HG03457 (cell line): ENCODE measurements at regions not wholly inside any gene's neighbourhood (a gene's known extent, or its start where the extent isn't known, plus 50 kb on each side); places are given as distances from the start of the nearest gene placed in this dataset.
"Not testable (repeated sequence)": the region's sequence is repeated elsewhere in the genome, so short reads cannot be mapped to it uniquely, and the experiment has no call there.

Source experiments
- ATAC-seq: cut with Tn5 transposase; IDR thresholded peaks from one replicate; pipeline ENCODE4 v1.9.1; 2021; ENCODE audit warnings: moderate number of reproducible peaks; ENCODE audit not compliant: unreplicated experiment

DNA sequence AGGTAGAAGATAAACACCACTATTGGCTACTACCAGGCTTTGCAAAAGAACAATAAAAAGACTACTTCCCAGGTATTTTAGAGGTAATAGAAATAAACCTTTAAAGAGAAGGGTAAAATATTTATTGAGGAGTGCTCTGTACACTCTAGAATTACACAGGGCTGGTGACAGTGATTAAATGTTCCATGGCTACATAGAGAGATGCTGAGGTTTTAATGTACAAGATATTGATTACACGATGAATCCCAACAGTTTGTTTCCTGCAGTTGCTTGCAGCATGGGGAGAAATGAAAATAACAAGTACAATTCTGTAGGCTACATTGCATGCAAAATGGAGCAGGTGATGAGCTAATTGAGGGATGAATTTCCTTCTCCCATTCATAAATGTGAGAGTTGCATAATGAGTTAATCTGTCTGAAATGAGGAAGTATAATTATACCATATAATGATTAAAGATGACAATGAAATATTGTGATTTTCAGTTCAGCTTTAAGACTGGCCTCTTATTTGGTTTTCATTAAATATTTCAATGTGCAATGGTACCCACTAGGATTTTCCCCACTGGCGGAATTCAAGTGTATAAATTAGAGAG lies 266.1 kb downstream of the SOCS6 start:
- no peak for ATAC-seq

DNA sequence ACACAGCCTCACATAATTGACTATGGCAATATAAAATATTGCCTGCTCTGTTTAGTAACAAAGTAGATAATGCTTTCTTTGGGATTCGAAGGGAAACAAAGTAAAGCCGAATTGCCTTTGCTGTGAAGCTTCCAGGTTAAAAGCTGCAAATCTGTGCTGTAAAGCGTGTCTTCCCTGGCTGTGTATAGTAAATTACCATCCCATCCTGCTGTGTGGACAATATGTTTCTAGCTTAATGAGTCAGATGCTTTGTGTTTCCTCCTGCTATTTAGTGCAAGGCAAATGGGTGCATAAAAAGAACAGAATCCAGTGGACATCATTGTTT lies 265.1 kb downstream of the SOCS6 start:
- no peak for ATAC-seq

DNA sequence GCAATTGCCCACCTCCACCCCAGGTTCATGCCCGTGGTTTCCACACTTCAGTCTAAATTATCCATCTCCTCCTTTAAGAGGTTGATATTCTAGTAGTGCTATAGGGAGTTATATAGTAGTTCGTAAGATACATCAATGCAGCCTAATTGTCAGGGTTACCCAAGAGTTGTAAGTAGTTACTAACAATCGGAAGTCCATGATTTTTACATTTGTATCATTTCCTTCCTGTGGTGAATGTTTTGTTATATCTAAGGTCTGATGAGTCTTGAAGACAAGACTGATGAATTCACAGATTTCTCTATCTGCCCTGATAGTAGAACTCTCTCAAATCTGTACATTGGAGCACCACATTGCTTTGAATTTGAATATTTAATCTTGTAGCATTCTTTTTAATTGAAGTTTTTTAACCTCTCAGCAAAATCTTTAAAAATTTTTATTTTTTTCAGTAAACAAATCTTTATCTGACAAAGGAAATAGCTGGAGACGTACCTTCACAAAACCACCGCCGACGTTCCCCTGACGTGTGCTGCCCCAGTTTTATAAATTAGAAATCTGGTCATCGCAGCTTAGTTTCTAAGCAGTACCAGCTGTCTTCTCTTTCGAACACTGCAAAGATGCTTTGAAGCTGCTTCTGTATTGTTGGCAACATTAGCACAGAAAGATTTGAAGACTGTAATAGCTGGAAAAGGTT lies 264.5 kb downstream of the SOCS6 start:
- no peak for ATAC-seq

DNA sequence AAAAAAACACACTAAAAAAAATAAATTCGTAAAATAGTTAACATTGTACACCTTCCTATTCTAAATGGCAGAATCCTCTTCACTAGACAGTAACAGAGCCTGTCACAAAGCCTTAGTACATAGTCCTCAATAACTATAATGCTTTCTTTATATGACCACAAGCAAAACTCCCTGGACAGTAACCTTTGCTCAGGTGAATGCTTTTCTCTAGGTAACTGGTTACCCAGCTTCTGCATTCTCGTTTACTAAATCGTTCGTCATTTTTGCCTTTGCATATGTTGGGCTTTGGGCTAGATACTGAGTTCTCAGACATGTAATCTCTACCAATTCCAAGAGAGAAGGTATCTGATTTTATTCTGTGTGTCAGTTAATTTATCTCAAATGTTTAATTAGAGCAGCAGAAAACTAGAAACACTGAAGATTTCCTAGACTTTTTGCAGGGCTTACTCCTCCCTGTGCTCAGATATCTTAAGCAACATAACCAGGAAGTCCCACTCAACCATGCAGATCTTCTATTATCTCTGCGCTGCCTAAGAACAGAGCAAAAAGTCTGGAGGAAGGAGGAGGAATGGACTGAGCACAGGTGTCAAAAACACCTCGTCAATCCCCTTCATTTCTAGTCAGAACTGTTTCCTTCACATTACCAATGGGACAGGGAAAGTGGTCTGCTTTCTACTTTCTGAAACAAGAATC lies 247.7 kb downstream of the SOCS6 start:
- no peak for ATAC-seq

DNA sequence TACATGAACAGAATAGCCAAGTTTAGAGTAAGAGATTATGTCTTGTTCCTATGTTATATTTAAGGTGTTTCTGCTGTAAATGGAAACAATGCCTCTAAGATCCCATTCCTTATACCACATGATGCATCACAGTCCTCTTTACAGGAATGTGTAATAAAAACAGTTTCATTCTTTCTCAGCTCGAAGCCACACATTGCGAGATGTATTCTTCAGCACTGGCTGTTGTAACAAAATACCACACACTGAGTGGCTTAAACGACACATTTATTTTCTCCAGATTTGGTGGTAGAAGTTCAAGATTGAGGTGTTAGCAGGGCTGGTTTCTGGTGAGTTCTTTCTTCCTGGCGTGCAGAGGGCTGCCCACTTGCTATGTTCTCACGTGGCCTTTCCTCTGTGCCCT lies 246.2 kb downstream of the SOCS6 start:
- ATAC-seq = no peak

DNA sequence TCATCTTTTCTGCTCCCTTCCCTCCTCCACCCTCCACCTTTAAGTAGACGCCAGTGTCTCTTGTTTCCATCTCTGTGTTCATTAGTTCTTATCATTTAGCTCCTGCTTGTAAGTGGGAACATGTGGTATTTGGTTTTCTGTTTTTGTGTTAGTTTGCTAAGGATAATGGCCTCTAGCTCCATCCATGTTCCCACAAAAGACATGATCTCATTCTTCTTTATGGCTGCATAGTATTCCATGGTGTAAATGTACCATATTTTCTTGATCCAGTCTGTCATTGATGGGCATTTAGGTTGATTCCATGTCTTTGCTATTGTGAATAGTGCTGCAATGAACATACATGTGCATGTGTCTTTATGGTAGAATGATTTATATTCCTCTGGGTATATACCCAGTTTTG lies 236.5 kb downstream of the SOCS6 start:
- not testable (repeated sequence) for ATAC-seq

DNA sequence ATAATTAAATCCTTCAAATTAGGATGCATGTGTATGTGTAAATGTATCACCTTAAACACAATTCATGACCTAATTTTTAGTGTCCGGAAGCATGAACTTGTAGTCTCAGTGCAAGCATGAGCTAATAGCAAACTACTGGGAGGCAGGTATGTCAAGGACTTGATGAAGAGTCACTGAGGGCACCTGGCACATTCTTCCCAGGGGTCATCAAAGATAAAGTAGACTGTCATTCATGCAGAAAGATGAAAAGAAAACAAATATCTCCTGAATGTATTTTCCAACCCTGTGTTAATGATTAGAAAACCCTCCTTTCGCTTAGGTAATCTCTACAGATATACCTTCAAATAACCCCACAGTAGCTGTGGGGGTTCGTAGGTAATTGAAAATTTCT lies 234.9 kb downstream of the SOCS6 start:
- no peak for ATAC-seq

DNA sequence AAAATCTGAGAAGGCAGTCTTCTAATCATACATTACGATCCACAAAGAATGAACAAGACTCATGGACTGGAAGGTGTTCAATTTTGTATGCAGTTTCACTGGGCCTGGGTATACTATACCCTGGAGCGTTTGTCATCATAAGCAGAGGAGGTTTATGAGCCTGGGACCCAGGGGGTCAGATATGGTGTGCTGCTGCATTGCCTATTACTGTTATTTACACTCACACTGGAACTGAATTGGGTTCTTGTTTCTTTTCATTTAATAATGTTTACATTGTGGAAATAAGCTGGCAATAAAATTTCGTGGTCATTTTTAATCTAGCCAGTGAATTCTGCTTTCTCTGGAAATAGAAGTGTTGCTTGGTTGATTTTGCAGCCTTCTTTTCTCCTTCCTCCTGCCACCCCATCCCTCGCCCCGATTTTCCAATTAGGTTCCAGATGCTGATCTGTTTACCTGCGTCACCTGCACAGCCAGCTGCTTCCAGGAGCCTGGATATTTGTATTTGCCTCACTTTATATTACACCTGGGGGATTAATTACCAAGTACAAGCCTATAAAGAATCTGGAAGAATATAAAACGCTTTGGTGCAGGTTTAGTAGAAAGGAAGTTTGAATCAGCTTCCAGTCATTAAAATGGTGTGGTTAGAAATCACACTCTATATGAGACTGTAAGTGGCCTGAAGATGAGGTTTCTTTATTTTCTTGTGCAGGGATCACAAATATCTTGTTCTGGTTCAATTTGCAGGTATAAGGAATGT lies 234.4 kb downstream of the SOCS6 start:
- ATAC-seq = no peak

DNA sequence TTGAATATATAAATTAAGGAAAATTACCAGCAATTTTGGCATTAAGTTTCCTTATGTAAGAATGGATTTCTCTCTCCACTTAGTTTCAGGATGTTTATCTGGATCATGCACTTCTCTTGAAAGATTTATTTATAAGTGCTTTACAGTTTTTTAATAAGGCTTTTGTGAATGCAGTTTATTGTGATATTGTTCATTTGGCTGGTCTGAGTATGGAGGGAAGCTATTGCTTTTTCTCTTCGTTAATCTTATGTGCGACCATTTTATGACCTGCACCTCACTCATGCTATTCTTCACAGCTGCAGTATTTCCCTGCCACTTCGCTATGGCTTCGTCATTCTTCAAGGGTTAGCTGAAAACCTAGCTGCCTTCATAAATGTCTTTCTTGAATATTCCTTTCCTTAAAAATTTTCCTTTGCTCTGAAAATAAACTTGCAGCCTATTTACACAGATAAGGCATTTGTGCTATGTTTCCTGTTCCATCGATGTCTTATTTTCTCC lies 233.4 kb downstream of the SOCS6 start:
- ATAC-seq = no peak

DNA sequence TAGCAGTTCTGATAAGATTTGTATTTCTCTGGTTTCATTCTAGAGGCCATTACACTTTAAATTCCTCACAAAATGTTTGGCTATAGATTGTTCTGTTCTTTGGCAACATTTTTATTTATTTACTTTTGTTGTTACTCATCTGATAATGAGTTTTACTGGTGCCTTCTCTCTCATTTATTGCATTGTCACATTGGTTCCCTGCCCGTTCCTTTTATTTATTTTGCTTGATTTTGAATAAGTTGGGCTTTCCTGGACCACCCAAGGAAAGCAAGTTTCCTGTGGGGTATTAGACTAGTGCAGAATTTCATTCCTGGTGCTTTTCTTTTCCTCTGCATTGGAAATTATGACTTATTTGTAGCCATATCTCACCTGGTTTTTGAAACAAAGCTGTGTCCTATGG lies 232.0 kb downstream of the SOCS6 start:
- no peak for ATAC-seq

DNA sequence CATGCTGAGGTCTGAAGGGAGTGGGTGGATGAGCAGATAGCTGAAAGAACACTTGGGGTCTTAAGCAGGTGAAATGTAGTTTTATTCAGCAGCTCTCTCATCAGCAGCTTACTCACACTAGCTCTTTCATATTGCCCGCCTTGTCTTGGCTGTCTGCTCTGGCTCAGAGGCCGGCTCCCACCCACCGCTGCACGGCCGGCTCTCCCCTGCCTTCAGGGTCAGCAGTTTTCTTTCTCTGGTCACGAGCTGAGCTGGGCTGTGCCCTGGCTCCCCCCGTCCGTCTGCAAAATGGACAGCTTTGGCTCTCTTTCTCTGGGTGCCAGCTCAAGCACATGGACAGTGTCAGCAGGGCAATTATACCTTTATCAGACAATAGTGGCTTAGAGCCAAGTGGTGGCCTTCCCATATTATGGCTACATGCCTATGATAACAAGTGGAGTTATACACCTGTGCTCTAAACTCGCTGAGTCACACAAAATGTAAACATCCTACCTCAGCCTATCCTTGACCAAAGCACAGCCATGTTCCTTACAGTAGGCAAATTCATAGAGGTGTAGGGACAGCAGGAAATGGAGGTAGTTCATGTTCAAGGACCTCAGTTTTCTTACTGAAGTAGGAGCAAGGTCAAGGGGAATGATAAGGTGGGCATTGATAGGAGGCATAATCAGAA lies 224.8 kb downstream of the SOCS6 start:
- no peak for ATAC-seq

DNA sequence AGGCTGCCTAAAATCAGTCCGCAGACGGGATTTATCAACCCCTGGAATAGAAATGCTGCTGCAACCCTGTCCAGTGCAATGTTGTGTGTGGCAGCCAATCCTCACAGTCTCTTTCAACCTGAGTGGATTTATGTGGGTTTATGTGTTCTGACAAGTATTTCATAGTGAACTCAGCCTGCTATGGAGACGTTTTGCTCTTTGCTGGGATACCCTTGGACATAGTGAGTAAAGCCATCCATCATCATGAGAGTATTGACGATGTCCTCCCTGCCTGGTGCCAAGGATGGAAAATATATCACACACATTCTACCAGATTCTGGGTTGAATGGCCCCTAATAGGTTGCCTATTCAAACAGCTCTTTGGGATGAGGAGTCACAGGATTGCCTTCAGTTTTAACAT lies 219.1 kb downstream of the SOCS6 start:
- no peak for ATAC-seq

DNA sequence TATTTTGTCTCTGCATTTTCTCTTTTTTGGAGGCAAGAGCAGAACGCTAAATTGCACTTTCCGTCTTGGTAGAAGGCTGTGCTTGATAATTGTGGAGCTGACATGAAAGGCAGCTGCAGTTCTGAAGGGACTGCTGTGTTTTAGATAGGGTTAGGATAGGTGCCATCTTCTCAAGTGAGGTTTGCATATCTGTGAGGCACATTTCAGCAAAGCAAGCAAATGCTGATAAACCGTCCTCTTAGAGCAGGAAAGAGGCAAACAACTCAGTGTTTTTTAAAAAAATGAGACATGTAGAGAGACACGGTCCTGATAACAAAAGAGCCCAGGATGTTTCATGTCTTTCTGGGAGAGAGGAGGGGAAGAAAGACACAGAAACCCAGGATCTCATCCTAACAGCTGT lies 217.7 kb downstream of the SOCS6 start:
- no peak for ATAC-seq

DNA sequence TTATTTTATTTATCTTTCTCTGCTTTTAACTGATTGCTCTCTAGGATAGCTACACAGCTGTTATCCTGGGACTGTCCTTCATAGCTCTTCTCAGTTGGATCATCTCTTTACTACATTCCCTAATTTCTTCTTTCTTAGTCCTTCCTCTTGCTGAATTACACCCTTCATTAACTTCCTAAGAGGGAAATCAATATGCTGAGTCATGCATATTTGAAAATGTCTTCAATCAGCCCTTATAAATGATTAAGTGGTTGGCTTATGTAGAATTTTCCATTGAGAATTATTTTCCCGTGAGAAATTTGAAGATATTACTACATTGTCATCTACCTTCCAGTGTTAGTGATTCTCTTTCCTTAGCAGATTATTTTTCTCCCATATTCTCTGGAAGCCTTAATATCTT lies 214.2 kb downstream of the SOCS6 start:
- no peak for ATAC-seq

DNA sequence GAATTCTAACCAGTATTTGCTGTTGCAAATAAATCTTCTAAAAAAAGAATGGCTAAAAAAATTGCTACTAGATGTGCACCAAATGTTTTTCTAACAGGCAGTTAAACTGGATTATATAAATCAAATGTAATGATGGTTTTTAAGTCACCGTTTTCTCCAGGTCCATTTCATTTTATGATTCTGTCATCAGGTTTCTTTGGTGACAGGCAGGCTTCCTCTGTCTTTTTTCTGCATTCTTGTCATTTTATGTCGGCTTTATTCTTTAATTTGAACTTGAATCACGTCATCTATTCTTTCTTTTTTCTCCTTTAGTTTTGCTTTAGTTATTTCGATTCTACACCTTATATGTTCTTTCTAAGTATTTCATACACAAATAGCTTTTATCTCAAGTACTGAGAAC lies 212.5 kb downstream of the SOCS6 start:
- ATAC-seq = no peak

DNA sequence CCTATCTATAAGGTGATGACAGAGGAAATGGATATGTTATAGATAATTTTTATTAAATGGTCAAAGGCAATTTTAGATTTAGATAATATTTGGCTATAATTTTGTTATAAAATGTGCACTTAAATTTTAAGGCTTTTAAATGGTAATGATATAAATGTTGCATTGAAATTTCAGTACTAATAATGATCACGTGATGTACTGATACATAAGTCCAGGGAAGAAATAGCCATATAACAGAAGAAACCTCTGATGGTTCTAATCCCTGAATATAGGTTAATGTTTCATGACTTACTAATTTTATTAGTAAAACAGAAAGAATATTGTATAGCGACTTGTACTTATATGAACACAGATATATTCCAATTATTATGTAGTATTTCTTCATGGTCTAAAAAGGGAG lies 211.9 kb downstream of the SOCS6 start:
- ATAC-seq = no peak

DNA sequence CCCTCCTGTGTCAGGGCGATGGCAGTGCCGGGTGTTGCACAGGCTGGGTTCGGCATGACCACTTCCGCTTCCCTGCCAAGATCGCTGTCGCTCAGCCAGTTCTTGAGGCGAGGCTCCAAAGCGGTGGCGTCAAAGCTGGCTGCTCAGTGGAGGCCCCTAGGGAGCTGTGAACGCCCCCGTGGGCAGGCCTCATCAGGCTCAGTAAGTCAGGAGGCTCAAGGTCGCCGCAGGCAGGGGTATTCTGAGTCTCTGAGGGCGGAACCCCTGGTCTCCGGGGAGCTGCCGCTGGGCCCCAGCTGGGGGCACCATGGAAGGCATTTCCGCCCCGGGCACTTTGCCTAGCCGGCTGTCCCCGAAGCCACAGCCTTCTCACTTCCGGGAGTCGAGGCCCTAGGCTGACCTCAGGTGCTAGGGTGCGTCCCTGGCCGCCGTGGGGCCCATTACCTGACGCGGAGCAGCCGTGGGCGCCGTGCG lies 210.4 kb downstream of the SOCS6 start:
- ATAC-seq = peak; percentile 58

DNA sequence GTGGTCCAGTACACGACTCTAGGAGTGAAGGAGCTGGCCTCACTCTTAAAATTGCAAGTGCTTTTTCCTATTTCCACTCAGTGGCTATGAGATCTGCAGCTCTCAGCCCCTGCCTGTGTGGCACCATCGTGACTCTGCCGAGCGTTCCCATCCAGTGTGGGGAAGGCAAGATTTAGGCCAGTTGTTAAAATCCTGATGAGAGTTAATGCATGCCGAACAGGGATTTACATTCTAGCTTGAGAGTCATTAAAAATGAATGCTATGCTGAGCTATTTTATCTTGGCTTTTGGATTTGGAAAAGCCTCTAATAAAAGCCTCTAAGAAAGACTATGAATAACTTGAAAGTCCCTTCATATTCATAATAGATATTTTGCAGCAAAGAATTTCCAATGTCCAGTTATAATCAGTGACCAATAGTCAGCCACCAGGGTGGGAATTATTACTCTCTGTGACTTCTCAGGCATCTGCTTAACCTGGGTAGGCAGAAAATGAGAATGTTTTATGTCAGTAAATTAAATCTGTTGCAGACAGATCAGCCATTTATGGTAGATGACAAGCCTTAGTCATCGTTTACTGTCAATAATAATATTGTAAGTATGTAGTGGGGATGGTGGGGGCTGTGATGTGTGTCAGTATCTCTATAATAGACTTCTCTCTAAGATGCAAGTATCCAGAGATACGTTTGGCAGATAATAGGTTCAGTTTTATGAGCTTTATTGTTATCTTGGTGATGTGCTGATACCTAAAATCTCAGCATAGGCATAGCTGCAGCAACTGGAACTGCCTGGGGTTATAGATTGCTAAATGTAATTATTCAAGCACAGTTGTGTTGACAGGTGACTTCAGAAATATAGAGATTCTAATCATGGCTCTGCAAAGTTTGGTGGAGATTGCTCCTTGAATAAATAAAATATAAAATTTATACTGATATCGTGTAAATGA lies 207.8 kb downstream of the SOCS6 start:
- ATAC-seq = no peak

DNA sequence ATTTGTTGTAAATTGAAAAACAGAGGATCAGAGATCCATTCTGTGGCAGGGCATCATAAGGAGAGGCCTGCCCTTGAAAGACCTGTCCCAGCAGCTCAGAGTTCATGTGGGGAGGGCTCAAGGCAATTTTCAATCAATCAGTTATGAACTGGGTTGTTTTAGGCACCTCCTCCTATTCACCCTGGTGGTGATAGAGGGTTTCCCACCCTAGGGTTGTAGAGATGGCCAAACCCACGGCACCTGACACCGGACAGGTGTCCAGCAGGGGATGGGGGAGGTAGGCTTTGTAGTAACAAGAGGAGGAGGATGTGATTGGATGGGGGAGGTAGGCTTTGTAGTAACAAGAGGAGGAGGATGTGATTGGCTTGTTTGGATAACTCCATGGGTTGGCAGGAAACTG lies 205.7 kb downstream of the SOCS6 start:
- no peak for ATAC-seq

DNA sequence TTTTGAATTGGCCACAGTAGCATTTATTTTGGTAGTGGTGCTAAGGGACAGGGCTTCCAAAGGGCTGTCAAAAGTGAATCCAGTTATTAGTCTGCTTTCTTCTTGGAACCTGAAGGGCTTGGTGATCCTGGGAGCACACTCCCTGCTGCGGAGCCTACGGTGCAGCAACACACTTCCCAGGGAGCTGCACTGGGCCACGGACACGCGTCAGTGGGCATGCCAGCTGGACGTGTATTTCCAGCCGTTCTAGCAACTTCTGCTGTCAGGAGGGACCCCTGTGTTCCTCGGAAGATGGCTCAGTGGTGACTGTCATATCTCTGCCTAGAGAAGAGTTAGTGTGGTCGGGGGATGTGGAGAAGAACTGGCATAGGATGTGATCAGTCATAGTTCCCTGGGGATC lies 204.6 kb downstream of the SOCS6 start:
- no peak for ATAC-seq
